ENCODE measurements at regions not wholly inside any gene's neighbourhood (a gene's known extent, or its start where the extent isn't known, plus 50 kb on each side); places are given as distances from the start of the nearest gene placed in this dataset.

- TF ChIP-seq CTCF (conservative IDR thresholded peaks at IDR 0.05) (no peak), ZFX (IDR thresholded peaks at IDR 0.05) (0 out of 2 replicates have a peak, but pooled peaks have one; percentile 7)
Observed at GRCh38 chr4:123555807-123556273, 159.2 kb downstream of the SPRY1 start.
